ENCODE measurements at regions not wholly inside any gene's neighbourhood (a gene's known extent, or its start where the extent isn't known, plus 50 kb on each side); places are given as distances from the start of the nearest gene placed in this dataset.

DNA sequence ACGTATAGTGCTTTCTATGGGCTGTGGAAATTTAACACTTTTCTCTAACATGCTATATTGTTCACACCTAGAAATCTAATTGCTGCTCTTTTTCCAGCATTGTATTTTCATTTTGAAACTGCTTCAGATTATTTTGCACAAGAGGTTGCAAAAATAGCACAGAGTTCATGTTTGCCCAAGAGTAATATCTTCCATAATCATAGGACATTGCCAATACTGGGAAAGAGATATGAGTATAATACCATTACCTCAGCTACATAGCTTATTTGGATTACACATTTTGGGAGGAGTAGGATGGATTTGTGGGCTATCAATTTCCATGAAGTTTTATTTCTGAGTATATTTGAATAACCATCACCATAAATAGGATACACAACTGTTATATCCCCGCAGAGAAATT is 717.1 kb downstream of the CDH9 start:
- H3K9ac ChIP-seq (ENCODE audit: insufficient read depth, low read length): no peak overlapping the region
- H3K4me2 ChIP-seq (ENCODE audit: extremely low read depth, insufficient read depth, low read length): no peak overlapping the region
- no peak overlapping the region for H3K27ac ChIP-seq (ENCODE audit: insufficient read depth, low read length)
- no peak overlapping the region for H2AFZ ChIP-seq (ENCODE audit: low read length)
- no peak for DNase-seq (ENCODE audit: low read depth in 2 of 2)
- H3K27me3 ChIP-seq (ENCODE audit: control insufficient read depth, insufficient read depth, low read length): no peaks in the 10 kb centered on the region
- H4K20me1 ChIP-seq (ENCODE audit: control insufficient read depth, extremely low read depth, insufficient read depth, low read length): no peaks in the 10 kb centered on the region
- no peaks in the 10 kb centered on the region for H3K36me3 ChIP-seq (ENCODE audit: control insufficient read depth, insufficient read depth, low read length)
- TF ChIP-seq CTCF (conservative IDR thresholded peaks at IDR 0.05 in 1 of 2, IDR thresholded peaks at IDR 0.05 in 1 of 2; ENCODE audit: low read depth in 1 of 2, low read length in 2 of 2) (no peak), EZH2 (IDR thresholded peaks at IDR 0.05; ENCODE audit: low read length, missing control alignments) (no peak)
- H3K4me3 ChIP-seq (replicated peaks in 1 of 4; ENCODE audit: control extremely low read depth in 1 of 4, insufficient read depth in 1 of 4, low read depth in 3 of 4, low read length in 4 of 4): no peak overlapping the region
- H3K9me3 ChIP-seq (ENCODE audit: control insufficient read depth, insufficient read depth, low read depth, low read length): no peaks in the 10 kb centered on the region
- H3K79me2 ChIP-seq (ENCODE audit: control insufficient read depth, insufficient read depth, low read length): no peaks in the 10 kb centered on the region
- no peaks in the 10 kb centered on the region for H3K4me1 ChIP-seq (ENCODE audit: control insufficient read depth, extremely low read depth, insufficient read depth, low read length)

GRCh38 chr5:26310415-26310814 is 728.0 kb downstream of the CDH9 start:
- Histone ChIP-seq H3K27ac (ENCODE audit: insufficient read depth, low read length) (no peak overlapping the region), H3K27me3 (ENCODE audit: control insufficient read depth, insufficient read depth, low read length) (no peaks in the 10 kb centered on the region), H4K20me1 (ENCODE audit: control insufficient read depth, extremely low read depth, insufficient read depth, low read length) (no peaks in the 10 kb centered on the region), H3K4me1 (ENCODE audit: control insufficient read depth, extremely low read depth, insufficient read depth, low read length) (no peaks in the 10 kb centered on the region), H2AFZ (ENCODE audit: low read length) (no peak overlapping the region), H3K79me2 (ENCODE audit: control insufficient read depth, insufficient read depth, low read length) (no peaks in the 10 kb centered on the region), H3K4me2 (ENCODE audit: extremely low read depth, insufficient read depth, low read length) (no peak overlapping the region), H3K36me3 (ENCODE audit: control insufficient read depth, insufficient read depth, low read length) (no peaks in the 10 kb centered on the region), H3K4me3 (replicated peaks in 1 of 4; ENCODE audit: control extremely low read depth in 1 of 4, insufficient read depth in 1 of 4, low read depth in 3 of 4, low read length in 4 of 4) (no peak overlapping the region), H3K9me3 (ENCODE audit: control insufficient read depth, insufficient read depth, low read depth, low read length) (no peaks in the 10 kb centered on the region), H3K9ac (ENCODE audit: insufficient read depth, low read length) (no peak overlapping the region)
- no peak for DNase-seq (ENCODE audit: low read depth in 2 of 2)
- no peak for TF ChIP-seq CTCF (conservative IDR thresholded peaks at IDR 0.05 in 1 of 2, IDR thresholded peaks at IDR 0.05 in 1 of 2; ENCODE audit: low read depth in 1 of 2, low read length in 2 of 2)
- TF ChIP-seq EZH2 (IDR thresholded peaks at IDR 0.05; ENCODE audit: low read length, missing control alignments): no peak

DNA sequence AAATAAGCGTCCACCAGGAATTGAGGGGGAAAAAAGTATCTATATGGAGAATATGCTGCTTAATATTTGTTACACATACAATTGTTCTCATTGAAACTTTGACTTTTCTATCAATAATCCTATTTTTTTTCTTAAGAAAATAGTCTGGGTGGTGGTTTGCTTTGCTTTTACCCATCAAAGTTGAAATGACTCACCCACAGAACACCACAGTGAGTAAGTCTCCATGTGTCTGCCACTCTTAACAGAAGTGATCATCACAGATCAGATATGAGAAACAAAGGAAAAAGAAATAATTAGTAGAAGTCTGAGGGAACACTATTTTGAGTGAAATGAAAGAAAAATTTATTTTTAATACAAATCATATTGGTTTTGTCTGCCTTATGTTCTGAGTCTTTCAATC is 742.8 kb downstream of the CDH9 start:
- no peak for DNase-seq (ENCODE audit: low read depth in 2 of 2)
- Histone ChIP-seq H3K4me2 (ENCODE audit: extremely low read depth, insufficient read depth, low read length) (no peak overlapping the region), H3K36me3 (ENCODE audit: control insufficient read depth, insufficient read depth, low read length) (no peaks in the 10 kb centered on the region), H2AFZ (ENCODE audit: low read length) (no peak overlapping the region), H3K27ac (ENCODE audit: insufficient read depth, low read length) (no peak overlapping the region), H3K79me2 (ENCODE audit: control insufficient read depth, insufficient read depth, low read length) (no peaks in the 10 kb centered on the region), H3K9ac (ENCODE audit: insufficient read depth, low read length) (no peak overlapping the region), H4K20me1 (ENCODE audit: control insufficient read depth, extremely low read depth, insufficient read depth, low read length) (no peaks in the 10 kb centered on the region), H3K4me3 (replicated peaks in 1 of 4; ENCODE audit: control extremely low read depth in 1 of 4, insufficient read depth in 1 of 4, low read depth in 3 of 4, low read length in 4 of 4) (no peak overlapping the region), H3K4me1 (ENCODE audit: control insufficient read depth, extremely low read depth, insufficient read depth, low read length) (no peaks in the 10 kb centered on the region), H3K27me3 (ENCODE audit: control insufficient read depth, insufficient read depth, low read length) (no peaks in the 10 kb centered on the region), H3K9me3 (ENCODE audit: control insufficient read depth, insufficient read depth, low read depth, low read length) (no peaks in the 10 kb centered on the region)
- TF ChIP-seq CTCF (conservative IDR thresholded peaks at IDR 0.05 in 1 of 2, IDR thresholded peaks at IDR 0.05 in 1 of 2; ENCODE audit: low read depth in 1 of 2, low read length in 2 of 2) (no peak), EZH2 (IDR thresholded peaks at IDR 0.05; ENCODE audit: low read length, missing control alignments) (no peak)
